ENCODE measurements at regions not wholly inside any gene's neighbourhood (a gene's known extent, or its start where the extent isn't known, plus 50 kb on each side); places are given as distances from the start of the nearest gene placed in this dataset.

DNA sequence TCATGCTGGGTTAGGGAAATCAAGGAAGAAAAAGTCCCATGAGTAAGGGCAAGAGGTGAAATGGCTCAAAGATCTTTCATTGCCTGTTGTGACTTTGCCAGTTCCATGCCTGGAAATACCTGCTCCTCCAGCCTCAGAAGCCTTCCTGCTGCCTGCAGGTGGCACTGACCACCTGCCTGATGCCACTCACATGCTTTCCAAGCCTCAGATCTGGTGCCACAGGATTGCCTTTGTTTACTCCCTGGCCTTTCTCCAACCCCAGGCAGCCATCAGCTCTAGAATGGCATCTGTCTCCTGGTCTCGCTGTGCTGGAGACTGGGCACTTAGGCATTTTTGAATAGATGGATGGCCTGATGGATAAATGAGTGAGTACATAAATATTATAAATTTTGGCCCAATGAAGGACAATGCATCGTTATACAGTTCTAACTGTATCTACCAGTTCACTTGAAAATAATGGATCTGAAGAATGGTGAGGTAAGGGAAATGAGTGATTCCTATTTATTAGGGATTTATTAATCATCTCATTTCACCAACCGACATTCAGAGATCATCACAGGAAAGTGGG, 657.2 kb downstream of the INHBA start:
- in situ Hi-C loops (cut with MboI; ENCODE audit: low pct_ligation_motif_present in 1 of 4, low pct_unique_long_range_greater_than_20kb in 1 of 4, low sequenced_read_pairs in 3 of 4) (no loop called here), intact Hi-C loops (cut with DNase I; ENCODE audit: low total_unique reads) (no loop called here)
- Histone ChIP-seq H3K27me3 (no peaks in the 10 kb centered on the region), H3K9me3 (no peaks in the 10 kb centered on the region), H3K4me3 (no peak overlapping the region), H3K36me3 (no peaks in the 10 kb centered on the region), H3K27ac (no peak overlapping the region), H3K4me1 (peaks cover 0 to 3% (median 0%) of the 10 kb centered on the region in 4 donors)
- WGBS, 2 donors (ENCODE audit: low coverage in 1 of 2): 64 to 65% methylated on average over 3 of the region's 3 CpGs
- TF ChIP-seq POLR2A (IDR thresholded peaks at IDR 0.05): no peak
- TF ChIP-seq, protein P1, sequence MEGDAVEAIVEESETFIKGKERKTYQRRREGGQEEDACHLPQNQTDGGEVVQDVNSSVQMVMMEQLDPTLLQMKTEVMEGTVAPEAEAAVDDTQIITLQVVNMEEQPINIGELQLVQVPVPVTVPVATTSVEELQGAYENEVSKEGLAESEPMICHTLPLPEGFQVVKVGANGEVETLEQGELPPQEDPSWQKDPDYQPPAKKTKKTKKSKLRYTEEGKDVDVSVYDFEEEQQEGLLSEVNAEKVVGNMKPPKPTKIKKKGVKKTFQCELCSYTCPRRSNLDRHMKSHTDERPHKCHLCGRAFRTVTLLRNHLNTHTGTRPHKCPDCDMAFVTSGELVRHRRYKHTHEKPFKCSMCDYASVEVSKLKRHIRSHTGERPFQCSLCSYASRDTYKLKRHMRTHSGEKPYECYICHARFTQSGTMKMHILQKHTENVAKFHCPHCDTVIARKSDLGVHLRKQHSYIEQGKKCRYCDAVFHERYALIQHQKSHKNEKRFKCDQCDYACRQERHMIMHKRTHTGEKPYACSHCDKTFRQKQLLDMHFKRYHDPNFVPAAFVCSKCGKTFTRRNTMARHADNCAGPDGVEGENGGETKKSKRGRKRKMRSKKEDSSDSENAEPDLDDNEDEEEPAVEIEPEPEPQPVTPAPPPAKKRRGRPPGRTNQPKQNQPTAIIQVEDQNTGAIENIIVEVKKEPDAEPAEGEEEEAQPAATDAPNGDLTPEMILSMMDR (IDR thresholded peaks at IDR 0.05): peak in 3 of 5 experiments; percentile 15 to 32 (median 25)
- DNase-seq: peak; percentile 33

DNA sequence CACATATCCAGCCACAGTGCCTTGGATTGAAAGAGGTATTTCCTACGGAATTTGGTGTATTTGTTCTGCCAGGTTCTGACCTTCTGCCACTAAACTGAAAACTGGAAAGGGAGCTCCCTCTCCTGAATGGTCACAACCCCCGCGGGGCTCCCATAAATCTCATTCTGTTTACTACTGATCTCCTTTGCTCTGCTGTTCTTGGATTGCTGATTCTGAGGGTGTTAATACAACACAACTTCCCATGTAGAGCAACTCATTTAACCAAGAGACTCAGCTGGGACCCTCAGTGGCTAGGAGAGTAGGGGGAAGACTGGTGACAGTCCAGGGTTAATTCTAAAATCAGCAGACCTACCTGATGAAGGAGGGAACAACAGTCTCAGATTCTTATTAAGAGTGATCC, 662.9 kb downstream of the INHBA start:
- no peak overlapping the region for H3K27ac ChIP-seq
- in situ Hi-C loops (cut with MboI; ENCODE audit: low pct_ligation_motif_present in 1 of 4, low pct_unique_long_range_greater_than_20kb in 1 of 4, low sequenced_read_pairs in 3 of 4): no loop called here
- intact Hi-C loops (cut with DNase I; ENCODE audit: low total_unique reads): no loop called here

DNA sequence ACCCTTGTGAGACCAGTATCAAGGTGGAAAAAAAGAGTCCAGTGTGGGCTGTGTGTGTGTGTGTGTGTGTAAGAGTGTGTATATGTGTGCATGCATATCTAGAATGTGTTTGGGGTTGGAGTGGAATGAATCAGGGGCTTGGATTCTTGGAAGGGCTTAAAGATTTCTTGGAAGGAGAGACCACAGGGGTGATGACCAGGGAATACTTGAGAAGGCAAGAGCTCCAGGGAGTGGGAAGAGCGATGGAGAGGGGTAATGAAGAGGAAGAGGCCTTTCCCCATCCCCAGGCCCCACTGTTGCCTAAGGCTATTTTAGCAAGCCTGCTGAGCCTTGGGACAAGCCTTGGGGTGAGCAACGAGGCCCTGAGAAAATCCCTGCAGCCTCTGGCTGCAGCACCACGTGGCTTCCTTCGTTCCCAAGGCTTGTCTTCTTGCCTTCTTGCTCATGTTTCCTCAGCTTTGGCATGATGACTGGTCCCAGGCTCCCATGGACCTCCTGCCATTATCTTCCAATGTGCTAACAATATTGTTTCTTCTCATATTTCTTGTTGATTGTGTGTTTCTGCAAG, 663.4 kb downstream of the INHBA start:
- no peak for DNase-seq
- no peaks in the 10 kb centered on the region for H3K27me3 ChIP-seq
- H3K36me3 ChIP-seq: no peaks in the 10 kb centered on the region
- TF ChIP-seq EP300 (IDR thresholded peaks at IDR 0.05; ENCODE audit: low read depth) (no peak), POLR2AphosphoS5 (IDR thresholded peaks at IDR 0.05) (no peak), POLR2A (IDR thresholded peaks at IDR 0.05) (no peak)
- TF ChIP-seq, protein P1 (IDR thresholded peaks at IDR 0.05): no peak
- no peaks in the 10 kb centered on the region for H3K9me3 ChIP-seq
- in situ Hi-C loops (cut with MboI; ENCODE audit: low pct_ligation_motif_present in 1 of 4, low pct_unique_long_range_greater_than_20kb in 1 of 4, low sequenced_read_pairs in 3 of 4) (no loop called here), intact Hi-C loops (cut with DNase I; ENCODE audit: low total_unique reads) (no loop called here)
- H3K4me3 ChIP-seq: no peak overlapping the region
- H3K27ac ChIP-seq: no peak overlapping the region
- WGBS, 2 donors (ENCODE audit: low coverage in 1 of 2): 40 to 73% methylated on average over 3 to 4 of the region's 4 CpGs
- H3K4me1 ChIP-seq: no peaks in the 10 kb centered on the region

More for the DNA sequence above, 662.9 kb downstream of the INHBA start:
- WGBS, 2 donors (ENCODE audit: low coverage in 1 of 2): 74% methylated on average over 3 of the region's 3 CpGs; no CpG with 5 or more reads in 1 of the 2 donors
- TF ChIP-seq, protein P1 (IDR thresholded peaks at IDR 0.05): no peak
- TF ChIP-seq EP300 (IDR thresholded peaks at IDR 0.05; ENCODE audit: low read depth) (no peak), POLR2AphosphoS5 (IDR thresholded peaks at IDR 0.05) (no peak), POLR2A (IDR thresholded peaks at IDR 0.05) (no peak)
- no peaks in the 10 kb centered on the region for H3K9me3 ChIP-seq
- H3K27me3 ChIP-seq: no peaks in the 10 kb centered on the region
- no peak overlapping the region for H3K4me3 ChIP-seq
- no peaks in the 10 kb centered on the region for H3K4me1 ChIP-seq
- H3K36me3 ChIP-seq: no peaks in the 10 kb centered on the region
- DNase-seq: no peak

DNA sequence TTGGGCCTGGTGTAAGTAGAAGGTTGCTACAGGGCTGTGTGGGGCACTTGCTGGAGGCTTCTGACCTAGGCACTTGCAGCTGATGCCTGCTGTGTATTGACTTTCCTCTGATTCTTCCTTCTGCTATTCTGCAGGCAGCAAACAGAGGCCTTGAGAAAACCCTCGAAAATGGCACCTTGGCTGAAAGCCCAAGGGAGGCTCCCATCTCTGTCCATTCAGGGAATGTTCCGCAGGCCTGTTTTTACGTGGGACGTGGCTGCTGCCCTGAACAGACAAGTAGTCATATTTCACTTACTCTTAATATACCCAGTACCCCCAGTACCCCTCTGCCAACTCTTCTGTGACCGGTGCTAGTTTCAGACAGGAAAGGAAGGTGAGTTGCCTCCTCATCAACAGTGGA, 664.7 kb downstream of the INHBA start:
- Histone ChIP-seq H3K27ac (no peak overlapping the region), H3K27me3 (no peaks in the 10 kb centered on the region), H3K4me1 (no peaks in the 10 kb centered on the region), H3K36me3 (no peaks in the 10 kb centered on the region), H3K4me3 (no peak overlapping the region), H3K9me3 (no peaks in the 10 kb centered on the region)
- in situ Hi-C loops (cut with MboI; ENCODE audit: low pct_ligation_motif_present in 1 of 4, low pct_unique_long_range_greater_than_20kb in 1 of 4, low sequenced_read_pairs in 3 of 4) (no loop called here), intact Hi-C loops (cut with DNase I; ENCODE audit: low total_unique reads) (no loop called here)
- DNase-seq: no peak
- WGBS, 2 donors (ENCODE audit: low coverage in 1 of 2): 83% methylated on average over 5 of the region's 5 CpGs; no CpG with 5 or more reads in 1 of the 2 donors
- TF ChIP-seq EP300 (IDR thresholded peaks at IDR 0.05; ENCODE audit: low read depth) (no peak), POLR2AphosphoS5 (IDR thresholded peaks at IDR 0.05) (no peak), POLR2A (IDR thresholded peaks at IDR 0.05) (no peak)
- TF ChIP-seq, protein P1 (IDR thresholded peaks at IDR 0.05): no peak
